Cardiac fibroblast (primary cell): ENCODE measurements at regions not wholly inside any gene's neighbourhood (a gene's known extent, or its start where the extent isn't known, plus 50 kb on each side); places are given as distances from the start of the nearest gene placed in this dataset.

Source experiments
- DNase-seq, 2 donors: peaks; one replicate each; pipeline versions ENCODE4 v3.0.0 to v3.0.0-alpha.2; 2010; ENCODE audit warnings: low read depth in 2 of 2
- H3K4me3 ChIP-seq, 2 donors: replicated peaks in 1 of 2; 1 replicate in 1 of 2; 2 replicates in 1 of 2; pipeline ENCODE4 v1.5.1; 2011; ENCODE audit warnings: low read depth in 2 of 2, low read length in 2 of 2, mild to moderate bottlenecking in 2 of 2, moderate library complexity in 1 of 2
- TF ChIP-seq, protein P1 (sequence below): IDR thresholded peaks from one replicate; pipeline ENCODE4 v1.5.1; 2011; ENCODE audit warnings: low read depth, mild to moderate bottlenecking, low read length, inconsistent platforms

DNA sequence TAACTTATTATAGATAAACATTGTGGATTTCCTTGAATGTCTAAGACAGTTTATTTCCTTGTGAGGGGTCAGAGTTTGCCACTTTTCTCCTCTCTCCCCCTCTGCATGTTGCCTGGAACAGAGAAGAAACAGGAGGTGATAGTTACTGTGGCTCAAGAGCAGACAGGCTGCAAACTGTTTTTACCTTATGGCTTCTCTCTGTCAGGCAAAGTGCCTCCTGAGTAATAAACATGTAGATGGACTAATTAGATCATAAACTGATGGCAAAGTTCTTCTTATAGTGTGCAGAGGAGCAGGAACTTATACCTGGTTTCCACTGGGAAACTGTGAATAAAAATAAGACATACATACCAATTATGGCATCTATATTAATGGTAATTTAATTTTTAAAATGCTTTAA, 133.1 kb upstream of the CDH12 start:
- TF ChIP-seq, protein P1, sequence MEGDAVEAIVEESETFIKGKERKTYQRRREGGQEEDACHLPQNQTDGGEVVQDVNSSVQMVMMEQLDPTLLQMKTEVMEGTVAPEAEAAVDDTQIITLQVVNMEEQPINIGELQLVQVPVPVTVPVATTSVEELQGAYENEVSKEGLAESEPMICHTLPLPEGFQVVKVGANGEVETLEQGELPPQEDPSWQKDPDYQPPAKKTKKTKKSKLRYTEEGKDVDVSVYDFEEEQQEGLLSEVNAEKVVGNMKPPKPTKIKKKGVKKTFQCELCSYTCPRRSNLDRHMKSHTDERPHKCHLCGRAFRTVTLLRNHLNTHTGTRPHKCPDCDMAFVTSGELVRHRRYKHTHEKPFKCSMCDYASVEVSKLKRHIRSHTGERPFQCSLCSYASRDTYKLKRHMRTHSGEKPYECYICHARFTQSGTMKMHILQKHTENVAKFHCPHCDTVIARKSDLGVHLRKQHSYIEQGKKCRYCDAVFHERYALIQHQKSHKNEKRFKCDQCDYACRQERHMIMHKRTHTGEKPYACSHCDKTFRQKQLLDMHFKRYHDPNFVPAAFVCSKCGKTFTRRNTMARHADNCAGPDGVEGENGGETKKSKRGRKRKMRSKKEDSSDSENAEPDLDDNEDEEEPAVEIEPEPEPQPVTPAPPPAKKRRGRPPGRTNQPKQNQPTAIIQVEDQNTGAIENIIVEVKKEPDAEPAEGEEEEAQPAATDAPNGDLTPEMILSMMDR, result no peak
- DNase-seq, result no peak
- no peak overlapping the region for H3K4me3 ChIP-seq

DNA sequence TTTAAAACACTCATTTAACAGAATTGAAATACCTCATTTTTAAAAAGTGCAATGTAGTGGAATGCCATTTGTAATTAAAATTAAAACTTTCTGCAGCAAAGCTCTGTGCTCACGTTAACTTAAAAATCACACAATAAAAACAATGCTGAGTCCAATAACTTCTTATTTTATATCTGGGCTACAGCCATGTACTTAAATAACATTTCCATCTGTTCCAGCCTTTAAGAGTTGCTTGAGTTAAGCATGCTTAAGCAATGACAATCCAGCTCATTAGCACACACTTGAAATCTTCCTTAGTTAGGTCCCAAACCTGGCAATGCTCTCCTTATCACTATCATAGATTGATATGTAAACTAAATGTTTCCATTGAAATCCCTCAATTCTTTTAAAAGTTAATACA, 132.3 kb upstream of the CDH12 start:
- TF ChIP-seq, protein P1, result no peak
- no peak overlapping the region for H3K4me3 ChIP-seq
- DNase-seq, result no peak

DNA sequence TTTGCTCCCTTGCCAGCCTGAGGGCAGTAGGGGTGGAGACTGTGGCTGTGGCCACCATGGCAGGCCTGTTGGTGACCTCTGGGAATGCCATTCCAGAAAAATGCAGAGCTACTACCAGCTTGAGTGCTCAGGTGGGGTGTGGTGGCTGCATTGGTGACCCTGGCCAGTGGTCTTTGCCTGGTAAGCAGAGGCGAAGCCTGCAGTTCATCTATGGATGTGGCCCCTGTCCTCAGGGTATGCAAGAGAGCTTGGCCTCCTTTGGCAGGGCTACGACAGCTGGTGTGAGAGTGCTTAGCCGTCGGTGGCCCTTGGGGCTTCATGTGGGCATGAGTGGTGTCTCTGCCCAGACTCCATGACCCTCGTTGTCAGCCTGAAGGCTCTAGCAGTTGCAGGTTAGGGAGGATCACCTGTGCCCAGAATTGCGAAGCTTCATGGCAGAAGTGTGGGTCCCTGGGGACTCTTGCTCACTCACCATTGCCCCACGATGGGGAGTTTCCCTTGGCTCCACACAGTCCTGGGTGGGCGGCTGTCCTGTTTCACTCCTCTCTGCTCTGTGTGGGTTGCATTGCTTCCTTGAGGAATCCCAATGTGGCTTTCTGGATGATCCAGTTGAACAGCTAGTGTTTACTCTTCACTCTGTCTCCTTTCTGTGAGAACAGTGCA, 117.9 kb upstream of the CDH12 start:
- TF ChIP-seq, protein P1, result no peak
- DNase-seq, result no peak
- H3K4me3 ChIP-seq, result no peak overlapping the region

DNA sequence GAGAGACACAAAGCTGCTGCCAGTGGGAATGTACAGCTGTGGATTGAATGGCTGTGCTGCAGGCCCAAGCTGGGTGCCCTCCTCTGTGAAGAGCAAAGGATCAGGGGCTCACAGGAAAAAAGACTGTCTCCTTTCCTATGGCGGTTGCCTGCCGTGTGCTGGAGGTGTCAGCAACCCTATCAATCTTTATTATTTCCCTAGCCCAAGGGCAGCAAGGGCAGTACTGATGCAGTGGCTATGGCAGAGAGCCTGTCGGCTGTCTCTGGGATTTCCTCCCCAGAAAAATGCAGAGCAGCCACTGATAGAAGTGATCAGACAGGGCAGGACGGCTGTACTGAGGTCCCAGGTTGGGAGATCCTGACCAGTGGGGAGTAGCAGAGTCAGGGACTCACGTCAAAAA, 117.3 kb upstream of the CDH12 start:
- no peak overlapping the region for H3K4me3 ChIP-seq
- no peak for DNase-seq
- TF ChIP-seq, protein P1, result no peak

DNA sequence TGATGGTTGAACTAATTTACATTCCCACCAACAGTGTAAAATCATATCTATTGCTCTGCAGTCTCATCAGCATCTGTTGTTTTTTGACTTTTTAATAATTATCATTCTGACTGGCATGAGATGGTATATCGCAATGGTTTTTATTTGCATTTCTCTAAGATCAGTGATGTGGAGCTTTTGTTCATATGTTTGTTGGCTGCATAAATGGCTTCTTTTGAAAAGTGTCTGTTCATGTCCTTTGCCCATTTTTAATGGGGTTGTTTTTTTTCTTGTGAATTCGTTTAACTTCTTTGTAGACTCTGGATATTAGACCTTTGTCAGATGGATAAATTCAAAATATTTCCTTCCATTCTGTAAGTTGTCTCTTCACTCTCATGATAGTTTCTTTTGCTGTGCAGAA, 115.2 kb upstream of the CDH12 start:
- TF ChIP-seq, protein P1, result no peak
- DNase-seq, result no peak
- H3K4me3 ChIP-seq, result no peak overlapping the region

DNA sequence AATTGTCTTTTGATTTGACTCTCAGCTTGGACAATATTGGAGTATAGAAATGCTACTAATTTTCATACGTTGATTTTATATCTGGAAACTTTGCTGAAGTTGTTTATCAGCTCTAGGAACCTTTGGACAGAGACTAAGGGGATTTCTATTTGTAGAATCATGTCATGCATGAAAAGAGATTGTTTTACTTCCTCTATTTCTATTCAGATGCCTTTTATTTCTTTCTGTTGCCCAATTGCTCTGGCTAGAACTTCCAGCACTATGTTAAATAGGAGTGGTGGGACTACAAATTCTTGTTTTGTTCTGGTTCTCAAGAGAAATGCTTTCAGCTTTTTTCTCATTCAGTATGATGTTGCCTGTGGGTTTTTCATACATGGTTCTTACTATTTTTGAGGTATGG, 112.8 kb upstream of the CDH12 start:
- DNase-seq, result no peak
- H3K4me3 ChIP-seq, result no peak overlapping the region
- TF ChIP-seq, protein P1, result no peak

DNA sequence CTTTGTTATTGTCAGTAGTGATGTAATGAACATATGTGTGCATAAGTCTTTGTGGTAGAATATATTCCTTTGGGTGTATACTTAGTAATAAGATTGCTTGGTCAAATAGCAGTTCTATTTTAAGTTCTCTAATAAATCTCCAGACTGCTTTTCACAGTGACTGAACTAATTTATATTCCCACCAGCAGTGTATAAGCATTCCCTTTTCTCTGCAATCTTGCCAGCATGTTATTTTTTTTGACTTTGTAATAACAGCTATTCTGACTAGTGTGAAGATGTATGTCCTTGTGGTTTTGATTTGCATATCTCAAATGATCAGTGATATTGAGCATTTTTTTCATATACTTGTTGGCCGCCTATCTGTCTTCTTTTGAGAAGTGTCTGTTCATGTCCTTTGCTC, 111.5 kb upstream of the CDH12 start:
- TF ChIP-seq, protein P1, result no peak
- no peak overlapping the region for H3K4me3 ChIP-seq
- no peak for DNase-seq
